ENCODE measurements at regions not wholly inside any gene's neighbourhood (a gene's known extent, or its start where the extent isn't known, plus 50 kb on each side); places are given as distances from the start of the nearest gene placed in this dataset.

GRCh38 chr6:4354181-4354580 lies 218.8 kb upstream of the ECI2 start:
- no TSS peak for BruUV-seq (replicated peaks)
- Histone ChIP-seq H3K9me3 (replicated peaks; ENCODE audit: control insufficient read depth, insufficient read depth, low read length) (no peaks in the 10 kb centered on the region), H2AFZ (ENCODE audit: low read depth, low read length) (no peak overlapping the region), H4K20me1 (replicated peaks; ENCODE audit: control insufficient read depth, extremely low read depth, insufficient read depth, low read length) (no peaks in the 10 kb centered on the region), H3K4me3 (replicated peaks in 1 of 3; ENCODE audit: insufficient read depth in 1 of 3, low read depth in 1 of 3, low read length in 3 of 3) (no peak overlapping the region), H3K27ac (ENCODE audit: insufficient read depth, low read depth, low read length) (no peak overlapping the region), H3K9ac (replicated peaks; ENCODE audit: extremely low read depth, insufficient read depth, low read length) (no peak overlapping the region), H3K27me3 (ENCODE audit: control insufficient read depth in 2 of 2, insufficient read depth in 2 of 2, low read length in 2 of 2) (no peaks in the 10 kb centered on the region), H3K9me1 (replicated peaks; ENCODE audit: control insufficient read depth, extremely low read depth, insufficient read depth, low read length) (no peaks in the 10 kb centered on the region), H3K4me2 (ENCODE audit: insufficient read depth, low read length) (no peak overlapping the region), H3K36me3 (ENCODE audit: control insufficient read depth in 2 of 2, extremely low read depth in 1 of 2, insufficient read depth in 2 of 2, low read length in 2 of 2) (no peaks in the 10 kb centered on the region), H3K79me2 (ENCODE audit: control insufficient read depth, insufficient read depth, low read length) (no peaks in the 10 kb centered on the region), H3K4me1 (ENCODE audit: control insufficient read depth, extremely low read depth, insufficient read depth, low read length) (peaks cover 29% of the 10 kb centered on the region)
- ChIA-PET CTCF (interaction anchor here (1.9 kb wide), 1 partner anchor 66 kb away, joined by 5 read pairs; no protein-coding TSS in a partner anchor), POLR2A (no interaction called here)
- no peak for DNase-seq (ENCODE audit: low read depth, low spot score)
- intact Hi-C loops (cut with micrococcal nuclease) (loop anchor here (5.0 kb wide), 1 partner anchor 102 kb away; no protein-coding TSS in a partner anchor), dilution Hi-C loops (cut with MboI; ENCODE audit: extremely low pct_ligation_motif_present, low sequenced_read_pairs) (no loop called here)
- TF ChIP-seq POLR2AphosphoS5 (IDR thresholded peaks at IDR 0.05; ENCODE audit: insufficient read depth, low read depth, low read length) (no peak), CTCF (IDR thresholded peaks at IDR 0.05; ENCODE audit: extremely low read depth in 1 of 2, insufficient read depth in 1 of 2, low read depth in 1 of 2, low read length in 2 of 2) (no peak), EZH2 (IDR thresholded peaks at IDR 0.05; ENCODE audit: borderline replicate concordance, low read depth, low read length, severe bottlenecking) (no peak), JUN (IDR thresholded peaks at IDR 0.05; ENCODE audit: borderline replicate concordance, insufficient read depth, insufficient read length, low read depth) (no peak), GATA2 (IDR thresholded peaks at IDR 0.05; ENCODE audit: insufficient read depth, insufficient read length, low read depth, low read length) (no peak), MAX (IDR thresholded peaks at IDR 0.05; ENCODE audit: insufficient read depth, insufficient read length) (no peak), MYC (IDR thresholded peaks at IDR 0.05; ENCODE audit: low read depth, low read length) (no peak), FOS (IDR thresholded peaks at IDR 0.05; ENCODE audit: borderline replicate concordance, insufficient read depth, low read length) (no peak), POLR2A (IDR thresholded peaks at IDR 0.05; ENCODE audit: low read depth, low read length) (no peak)
- no peak for FAIRE-seq
